ENCODE measurements at regions not wholly inside any gene's neighbourhood (a gene's known extent, or its start where the extent isn't known, plus 50 kb on each side); places are given as distances from the start of the nearest gene placed in this dataset.

GRCh38 chr3:162390891-162391290 lies 894.3 kb downstream of the OTOL1 start:
- TF ChIP-seq CTCF (IDR thresholded peaks at IDR 0.05 in 2 of 3, conservative IDR thresholded peaks at IDR 0.05 in 1 of 3; ENCODE audit: control insufficient read depth in 2 of 3, extremely low read depth in 1 of 3, insufficient read depth in 1 of 3, low read depth in 3 of 3, low read length in 3 of 3) = no peak
- TF ChIP-seq NBN (IDR thresholded peaks at IDR 0.05) = no peak
- TF ChIP-seq POLR2A (IDR thresholded peaks at IDR 0.05; ENCODE audit: low read depth, low read length) = no peak
- TF ChIP-seq KLF5 (IDR thresholded peaks at IDR 0.05; ENCODE audit: partially characterized antibody) = no peak
